ENCODE measurements at regions not wholly inside any gene's neighbourhood (a gene's known extent, or its start where the extent isn't known, plus 50 kb on each side); places are given as distances from the start of the nearest gene placed in this dataset.

DNA sequence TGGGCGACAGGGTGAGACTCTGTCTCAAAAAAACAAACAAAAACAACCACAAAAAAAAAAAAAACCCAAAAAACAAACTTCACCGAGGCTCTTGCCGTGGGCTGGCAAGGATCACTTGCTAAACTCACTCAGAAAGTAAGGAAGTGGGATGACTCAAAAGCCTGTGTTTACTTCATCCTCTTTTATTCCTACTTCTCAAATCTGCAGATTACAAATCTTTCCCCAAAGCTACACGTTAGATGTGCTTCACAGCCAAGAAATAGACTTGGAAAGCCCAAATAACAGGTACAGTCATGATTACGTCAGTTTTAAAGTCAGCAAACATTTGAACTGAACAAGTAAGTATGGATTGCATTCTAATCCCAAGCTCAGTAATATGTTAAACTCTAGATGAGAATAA lies 359.3 kb downstream of the ADGRL2 start:
- no CpG with 5 or more reads among the region's 5 CpGs for WGBS, 2 experiments (ENCODE audit: extremely low coverage in 2 of 2, insufficient read length in 1 of 2)
- no peak overlapping the region for H3K4ac ChIP-seq (ENCODE audit: low read depth, low read length)
- H3K23ac ChIP-seq (ENCODE audit: low read depth, low read length): no peak overlapping the region
- no peak overlapping the region for H4K5ac ChIP-seq (ENCODE audit: low read depth, low read length)
- H3K9ac ChIP-seq (ENCODE audit: low read depth, low read length): no peak overlapping the region
- H4K20me1 ChIP-seq (ENCODE audit: insufficient read depth, low read length): no peaks in the 10 kb centered on the region
- no peaks in the 10 kb centered on the region; the same call in 1 of the 2 replicates for H3K9me3 ChIP-seq (ENCODE audit: control insufficient read depth, insufficient read depth, low read length)
- intact Hi-C loops (cut with micrococcal nuclease): no loop called here
- no peak overlapping the region for H2BK20ac ChIP-seq (ENCODE audit: low read depth, low read length)
- no peak for ATAC-seq (ENCODE audit: low read depth)
- H4K91ac ChIP-seq (ENCODE audit: insufficient read depth, low read depth, low read length): no peak overlapping the region
- CTCF ChIA-PET: no interaction called here
- H2AK9ac ChIP-seq (replicated peaks; ENCODE audit: low read depth, low read length, poor library complexity): no peak overlapping the region
- no peak overlapping the region for H2BK5ac ChIP-seq (ENCODE audit: low read depth, low read length, poor library complexity, severe bottlenecking)
- in situ Hi-C loops (cut with MboI; ENCODE audit: low sequenced_read_pairs): no loop called here
- dilution Hi-C loops (cut with HindIII; ENCODE audit: low sequenced_read_pairs, unreplicated experiment): no loop called here
- H3K4me2 ChIP-seq (ENCODE audit: low read depth, low read length): no peak overlapping the region
- H3K27me3 ChIP-seq (ENCODE audit: control insufficient read depth, insufficient read depth, low read length): no peaks in the 10 kb centered on the region
- DNase-seq: peak; percentile 67
- no peak overlapping the region for H4K8ac ChIP-seq (ENCODE audit: low read depth in 2 of 2, low read length in 2 of 2)
- H3K14ac ChIP-seq (replicated peaks; ENCODE audit: low read depth, low read length): no peak overlapping the region
- no peaks in the 10 kb centered on the region for H3K9me1 ChIP-seq (ENCODE audit: insufficient read depth, low read length)
- H2AFZ ChIP-seq (replicated peaks; ENCODE audit: low read length, poor library complexity): no peak overlapping the region
- POLR2A ChIA-PET (ENCODE audit: unreplicated experiment): no interaction called here
- no peak overlapping the region for H3K27ac ChIP-seq (ENCODE audit: insufficient read depth, low read length)
- no peak overlapping the region for H2AK5ac ChIP-seq (ENCODE audit: low read depth, low read length)
- no peak for TF ChIP-seq RCOR1 (IDR thresholded peaks at IDR 0.05; ENCODE audit: insufficient replicate concordance, low read length)
- no peak for TF ChIP-seq POLR2A (IDR thresholded peaks at IDR 0.05; ENCODE audit: low read depth, low read length)
- TF ChIP-seq MAFK (IDR thresholded peaks at IDR 0.05; ENCODE audit: low read depth, low read length): no peak
- no peak for TF ChIP-seq MAZ (IDR thresholded peaks at IDR 0.05; ENCODE audit: borderline replicate concordance, low read depth, low read length)
- TF ChIP-seq, protein P1, sequence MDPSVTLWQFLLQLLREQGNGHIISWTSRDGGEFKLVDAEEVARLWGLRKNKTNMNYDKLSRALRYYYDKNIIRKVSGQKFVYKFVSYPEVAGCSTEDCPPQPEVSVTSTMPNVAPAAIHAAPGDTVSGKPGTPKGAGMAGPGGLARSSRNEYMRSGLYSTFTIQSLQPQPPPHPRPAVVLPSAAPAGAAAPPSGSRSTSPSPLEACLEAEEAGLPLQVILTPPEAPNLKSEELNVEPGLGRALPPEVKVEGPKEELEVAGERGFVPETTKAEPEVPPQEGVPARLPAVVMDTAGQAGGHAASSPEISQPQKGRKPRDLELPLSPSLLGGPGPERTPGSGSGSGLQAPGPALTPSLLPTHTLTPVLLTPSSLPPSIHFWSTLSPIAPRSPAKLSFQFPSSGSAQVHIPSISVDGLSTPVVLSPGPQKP (IDR thresholded peaks at IDR 0.05; ENCODE audit: borderline replicate concordance, low read depth, low read length): no peak
- no peak for TF ChIP-seq CHD1 (IDR thresholded peaks at IDR 0.05; ENCODE audit: low read depth, low read length)
- TF ChIP-seq, protein P2, sequence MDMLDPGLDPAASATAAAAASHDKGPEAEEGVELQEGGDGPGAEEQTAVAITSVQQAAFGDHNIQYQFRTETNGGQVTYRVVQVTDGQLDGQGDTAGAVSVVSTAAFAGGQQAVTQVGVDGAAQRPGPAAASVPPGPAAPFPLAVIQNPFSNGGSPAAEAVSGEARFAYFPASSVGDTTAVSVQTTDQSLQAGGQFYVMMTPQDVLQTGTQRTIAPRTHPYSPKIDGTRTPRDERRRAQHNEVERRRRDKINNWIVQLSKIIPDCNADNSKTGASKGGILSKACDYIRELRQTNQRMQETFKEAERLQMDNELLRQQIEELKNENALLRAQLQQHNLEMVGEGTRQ (IDR thresholded peaks at IDR 0.05; ENCODE audit: low read depth, low read length): no peak
- TF ChIP-seq, protein P3, sequence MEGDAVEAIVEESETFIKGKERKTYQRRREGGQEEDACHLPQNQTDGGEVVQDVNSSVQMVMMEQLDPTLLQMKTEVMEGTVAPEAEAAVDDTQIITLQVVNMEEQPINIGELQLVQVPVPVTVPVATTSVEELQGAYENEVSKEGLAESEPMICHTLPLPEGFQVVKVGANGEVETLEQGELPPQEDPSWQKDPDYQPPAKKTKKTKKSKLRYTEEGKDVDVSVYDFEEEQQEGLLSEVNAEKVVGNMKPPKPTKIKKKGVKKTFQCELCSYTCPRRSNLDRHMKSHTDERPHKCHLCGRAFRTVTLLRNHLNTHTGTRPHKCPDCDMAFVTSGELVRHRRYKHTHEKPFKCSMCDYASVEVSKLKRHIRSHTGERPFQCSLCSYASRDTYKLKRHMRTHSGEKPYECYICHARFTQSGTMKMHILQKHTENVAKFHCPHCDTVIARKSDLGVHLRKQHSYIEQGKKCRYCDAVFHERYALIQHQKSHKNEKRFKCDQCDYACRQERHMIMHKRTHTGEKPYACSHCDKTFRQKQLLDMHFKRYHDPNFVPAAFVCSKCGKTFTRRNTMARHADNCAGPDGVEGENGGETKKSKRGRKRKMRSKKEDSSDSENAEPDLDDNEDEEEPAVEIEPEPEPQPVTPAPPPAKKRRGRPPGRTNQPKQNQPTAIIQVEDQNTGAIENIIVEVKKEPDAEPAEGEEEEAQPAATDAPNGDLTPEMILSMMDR (conservative IDR thresholded peaks at IDR 0.05; ENCODE audit: low read depth, low read length): no peak
- no peak for TF ChIP-seq FOS (IDR thresholded peaks at IDR 0.05; ENCODE audit: low read depth, low read length)
- no peak for TF ChIP-seq NFE2L2 (IDR thresholded peaks at IDR 0.05; ENCODE audit: low read depth, low read length)
- TF ChIP-seq RAD21 (IDR thresholded peaks at IDR 0.05; ENCODE audit: low read length): no peak
- no peak for TF ChIP-seq BHLHE40 (IDR thresholded peaks at IDR 0.05; ENCODE audit: low read depth, low read length)
- no peak overlapping the region for H3K56ac ChIP-seq (ENCODE audit: extremely low read depth, insufficient read depth, low read length)
- no TSS peak for BruUV-seq (replicated peaks)
- no peak overlapping the region for H2BK120ac ChIP-seq (ENCODE audit: low read depth, low read length)
- H3K79me1 ChIP-seq (ENCODE audit: low read depth in 1 of 2, low read length in 2 of 2): no peaks in the 10 kb centered on the region
- no peak overlapping the region for H2BK15ac ChIP-seq (ENCODE audit: low read depth, low read length)
- H3K18ac ChIP-seq (ENCODE audit: low read depth, low read length): no peak overlapping the region
- H3K4me1 ChIP-seq (ENCODE audit: control insufficient read depth, insufficient read depth, low read length): no peaks in the 10 kb centered on the region
- no peak overlapping the region for H3K4me3 ChIP-seq (ENCODE audit: insufficient read depth, low read depth, low read length)
- no peaks in the 10 kb centered on the region for H3K36me3 ChIP-seq (ENCODE audit: control insufficient read depth, insufficient read depth, low read length)
